ENCODE measurements at regions not wholly inside any gene's neighbourhood (a gene's known extent, or its start where the extent isn't known, plus 50 kb on each side); places are given as distances from the start of the nearest gene placed in this dataset.

GRCh38 chrX:113157496-113157895 lies 316.9 kb upstream of the AMOT start:
- TF ChIP-seq POLR2A (IDR thresholded peaks at IDR 0.05), result no peak
- TF ChIP-seq CTCF (IDR thresholded peaks at IDR 0.05), result no peak
- TF ChIP-seq POLR2AphosphoS5 (IDR thresholded peaks at IDR 0.05), result no peak

Data from prostate gland (tissue), 2 donors.